Frontal cortex (tissue), 3 donors: ENCODE measurements at regions not wholly inside any gene's neighbourhood (a gene's known extent, or its start where the extent isn't known, plus 50 kb on each side); places are given as distances from the start of the nearest gene placed in this dataset.
A peak's percentile ranks its signal among the peaks of the same experiment; 100 is the strongest.

ENCODE experiments used
- DNase-seq, 2 donors: peaks; one replicate each; pipeline ENCODE4 v3.0.0; 2012; ENCODE audit warnings: low spot score in 2 of 2
- FAIRE-seq: peaks from 2 replicates; lab custom pipeline; 2012; peaks lifted over from hg19 to GRCh38; lab: Jason Lieb, UNC
- donor health status: control.
- donor health status: control.
- donor health status: control.

- no peak for FAIRE-seq
These were observed 801.9 kb downstream of the QKI start for GRCh38 chr6:164216368-164216767.

GRCh38 chr6:164214066-164214465 is 799.5 kb downstream of the QKI start:
- no peak for DNase-seq
- no peak for FAIRE-seq

More at GRCh38 chr6:164216368-164216767, 801.9 kb downstream of the QKI start:
- peak in 1 of 2 donors; percentile 11 for DNase-seq

GRCh38 chr6:164211254-164211653 is 796.7 kb downstream of the QKI start:
- FAIRE-seq (no peak), DNase-seq (no peak)

GRCh38 chr6:164210783-164211182 is 796.3 kb downstream of the QKI start:
- DNase-seq (no peak), FAIRE-seq (no peak)

GRCh38 chr6:164210323-164210722 is 795.8 kb downstream of the QKI start:
- DNase-seq, result no peak
- FAIRE-seq, result no peak

- DNase-seq, result no peak
- no peak for FAIRE-seq
These were observed 793.9 kb downstream of the QKI start for GRCh38 chr6:164208371-164208770.

- no peak for FAIRE-seq
- no peak for DNase-seq
These were observed 792.4 kb downstream of the QKI start for GRCh38 chr6:164206807-164207423.

GRCh38 chr6:164200071-164200470 is 785.6 kb downstream of the QKI start:
- FAIRE-seq (no peak), DNase-seq (no peak)

- DNase-seq, result no peak
- no peak for FAIRE-seq
These were observed 781.4 kb downstream of the QKI start for GRCh38 chr6:164195942-164196281.

- no peak for DNase-seq
These were observed 780.9 kb downstream of the QKI start for GRCh38 chr6:164195278-164195941.

GRCh38 chr6:164188861-164189260 is 774.3 kb downstream of the QKI start:
- DNase-seq (no peak), FAIRE-seq (no peak)

More at GRCh38 chr6:164195278-164195941, 780.9 kb downstream of the QKI start:
- no peak for FAIRE-seq

GRCh38 chr6:164185471-164185871 is 771.0 kb downstream of the QKI start:
- no peak for DNase-seq
- no peak for FAIRE-seq

GRCh38 chr6:164184410-164184809 is 769.9 kb downstream of the QKI start:
- DNase-seq (no peak), FAIRE-seq (no peak)

- FAIRE-seq, result no peak
These were observed 769.1 kb downstream of the QKI start for GRCh38 chr6:164183556-164184123.

GRCh38 chr6:164178679-164179332 is 764.3 kb downstream of the QKI start:
- no peak for DNase-seq
- FAIRE-seq, result no peak

More at GRCh38 chr6:164183556-164184123, 769.1 kb downstream of the QKI start:
- no peak for DNase-seq

- FAIRE-seq, result no peak
These were observed 754.8 kb downstream of the QKI start for GRCh38 chr6:164169355-164169754.

GRCh38 chr6:164168595-164168994 is 754.1 kb downstream of the QKI start:
- DNase-seq (no peak), FAIRE-seq (no peak)

More at GRCh38 chr6:164169355-164169754, 754.8 kb downstream of the QKI start:
- no peak for DNase-seq

GRCh38 chr6:164167873-164168405 is 753.4 kb downstream of the QKI start:
- FAIRE-seq, result no peak
- DNase-seq, result no peak

- DNase-seq (no peak), FAIRE-seq (no peak)
These were observed 752.5 kb downstream of the QKI start for GRCh38 chr6:164166996-164167395.

GRCh38 chr6:164166515-164166914 is 752.0 kb downstream of the QKI start:
- FAIRE-seq, result no peak
- no peak for DNase-seq

- FAIRE-seq (no peak), DNase-seq (no peak)
These were observed 750.4 kb downstream of the QKI start for GRCh38 chr6:164164876-164165275.
